GM12878 (cell line): ENCODE measurements at regions not wholly inside any gene's neighbourhood (a gene's known extent, or its start where the extent isn't known, plus 50 kb on each side); places are given as distances from the start of the nearest gene placed in this dataset.

ENCODE experiments used
- ATAC-seq: fragments of 200-7000 bp; cut with Tn5 transposase; 3 replicates; pipeline ENCODE4 v1.9.1; 2020; ENCODE audit warnings: mild to moderate bottlenecking, moderate library complexity
- BruUV-seq: library from RNA; stranded (reverse); fragments of 400-500 nt; replicated peaks from 2 replicates; lab custom pipeline; 2021; lab: Mats Ljungman, UMichigan
- CTCF ChIA-PET: fragments of 300-600 bp; sonication (Branson Sonifier 250); formaldehyde crosslinking; extraction: SDS; loops from one replicate; lab custom pipeline; 2021; ENCODE audit warnings: inconsistent platforms; lab: Yijun Ruan, JAX
- POLR2A ChIA-PET: fragments of 350-600 bp; formaldehyde crosslinking; extraction: SDS; loops from one replicate; lab custom pipeline; 2021; ENCODE audit warnings: inconsistent platforms; lab: Charles Lee
- RAD21 ChIA-PET: fragments of 300-600 bp; sonication (Branson Sonifier 250); formaldehyde crosslinking; loops from one replicate; lab custom pipeline; 2023; ENCODE audit warnings: antibody characterized with exemption; ENCODE audit not compliant: unreplicated experiment; lab: Charles Lee
- SMC1A ChIA-PET: fragments of 300-600 bp; sonication (Branson Sonifier 250); formaldehyde crosslinking; loops from one replicate; lab custom pipeline; 2023; ENCODE audit not compliant: unreplicated experiment, uncharacterized antibody; lab: Charles Lee
- DNase-seq: peaks from one replicate; pipeline ENCODE4 v3.0.0-alpha.2; 2011; ENCODE audit warnings: low read depth, low spot score
- FAIRE-seq: peaks from 3 replicates; lab custom pipeline; 2011; peaks lifted over from hg19 to GRCh38; lab: Jason Lieb, UNC
- H2AFZ ChIP-seq: 2 replicates; pipeline ENCODE4 v1.6.0; 2011; ENCODE audit warnings: low read depth, low read length, control low read depth; ENCODE audit not compliant: control insufficient read depth
- H3K27ac ChIP-seq: 2 replicates; pipeline ENCODE4 v1.5.1; 2011; ENCODE audit warnings: control low read depth; ENCODE audit not compliant: control insufficient read depth, insufficient read depth
- H3K27me3 ChIP-seq, 2 experiments: replicated peaks in 1 of 2; 2 replicates each; pipeline versions ENCODE4 v1.6.0 to v1.6.1; 2011; ENCODE audit warnings: low read length in 1 of 2; ENCODE audit not compliant: control insufficient read depth in 2 of 2, insufficient read depth in 2 of 2
- H3K36me3 ChIP-seq, 2 experiments: 2 replicates each; pipeline ENCODE4 v1.5.1; 2011; ENCODE audit warnings: low read length in 1 of 2; ENCODE audit not compliant: control insufficient read depth in 2 of 2, insufficient read depth in 2 of 2
- H3K4me1 ChIP-seq: 2 replicates; pipeline ENCODE4 v1.6.1; 2011; ENCODE audit warnings: mild to moderate bottlenecking, low read length, moderate library complexity, mixed read lengths; ENCODE audit not compliant: control insufficient read depth, insufficient read depth
- H3K4me2 ChIP-seq: 2 replicates; pipeline ENCODE4 v1.6.0; 2011; ENCODE audit warnings: control low read depth; ENCODE audit not compliant: control insufficient read depth, insufficient read depth
- H3K4me3 ChIP-seq: fragments of 200-600 bp; sonication (generic); 2 replicates; pipeline ENCODE4 v1.5.1; 2016
- H3K79me2 ChIP-seq: 2 replicates; pipeline ENCODE4 v1.6.0; 2011; ENCODE audit warnings: low read length; ENCODE audit not compliant: control insufficient read depth, insufficient read depth
- H3K9ac ChIP-seq: 2 replicates; pipeline ENCODE4 v1.8.0; 2011; ENCODE audit warnings: low read length, control low read depth, mixed read lengths; ENCODE audit not compliant: control insufficient read depth, insufficient read depth
- H3K9me3 ChIP-seq: replicated peaks from 3 replicates; pipeline ENCODE4 v1.5.1; 2011; ENCODE audit warnings: mild to moderate bottlenecking, low read length; ENCODE audit not compliant: control insufficient read depth, insufficient read depth
- H4K20me1 ChIP-seq: 2 replicates; pipeline ENCODE4 v1.6.0; 2011; ENCODE audit not compliant: control insufficient read depth, insufficient read depth
- CHD1 ChIP-seq: IDR thresholded peaks from 2 replicates; pipeline ENCODE4 v1.6.1; 2012; ENCODE audit warnings: low read depth, low read length, improper control_type of control experiment
- NFYB ChIP-seq: IDR thresholded peaks from 2 replicates; pipeline ENCODE4 v1.6.1; 2011; ENCODE audit warnings: low read depth, mild to moderate bottlenecking, low read length, improper control_type of control experiment, moderate library complexity; ENCODE audit not compliant: insufficient read depth
- PML ChIP-seq: IDR thresholded peaks from 2 replicates; pipeline ENCODE4 v1.6.1; 2012; ENCODE audit warnings: low read length, inconsistent platforms
- RUNX3 ChIP-seq: IDR thresholded peaks from 2 replicates; pipeline ENCODE4 v1.6.1; 2012; ENCODE audit warnings: low read length, inconsistent platforms
- SKIL ChIP-seq: fragments of 450-650 bp; IDR thresholded peaks from 2 replicates; pipeline ENCODE4 v1.6.1; 2017; ENCODE audit warnings: mild to moderate bottlenecking, low read depth, inconsistent platforms; ENCODE audit not compliant: poor library complexity, severe bottlenecking
- WGBS: methylation state at CpG from one replicate; pipeline ENCODE4 v1.1.6; 2016; ENCODE audit warnings: low lambda C conversion rate; ENCODE audit not compliant: insufficient replicate concordance, insufficient coverage; ENCODE audit errors: missing lambda C conversion rate; 5-methylcytosine and 5-hydroxymethylcytosine counted together
- in situ Hi-C: fragments of 300-500 bp; cut with MboI; formaldehyde crosslinking; loops from 9 replicates; pipeline ENCODE4 v1.14.3; 2018; ENCODE audit warnings: mixed read lengths
- intact Hi-C: fragments of 100-400 bp; cut with micrococcal nuclease; formaldehyde crosslinking; loops from one replicate; pipeline ENCODE4 v1.14.2; 2022; ENCODE audit not compliant: unreplicated experiment
- TF ChIP-seq, protein P1 (sequence below): IDR thresholded peaks from 2 replicates; pipeline ENCODE4 v1.6.1; 2011; ENCODE audit warnings: low read depth, low read length, improper control_type of control experiment, borderline replicate concordance
- TF ChIP-seq, protein P2 (sequence below): fragments of 450-650 bp; IDR thresholded peaks from 2 replicates; pipeline ENCODE4 v1.6.1; 2018; ENCODE audit warnings: mild to moderate bottlenecking, low read depth, moderate library complexity; ENCODE audit not compliant: partially characterized antibody

- intact Hi-C loops (no loop called here), in situ Hi-C loops (no loop called here)
- TF ChIP-seq NFYB: no peak
- TF ChIP-seq RUNX3: 0 out of 2 replicates have a peak, but pooled peaks have one; percentile 9
- Histone ChIP-seq H3K9me3 (no peaks in the 10 kb centered on the region), H3K4me3 (no peak overlapping the region), H3K4me2 (no peak overlapping the region), H4K20me1 (no peaks in the 10 kb centered on the region), H3K9ac (no peak overlapping the region), H3K27me3 (no peaks in the 10 kb centered on the region), H3K79me2 (no peaks in the 10 kb centered on the region), H3K4me1 (no peaks in the 10 kb centered on the region), H2AFZ (no peak overlapping the region), H3K36me3 (no peaks in the 10 kb centered on the region), H3K27ac (no peak overlapping the region)
- ChIA-PET RAD21 (no interaction called here), POLR2A (no interaction called here), SMC1A (no interaction called here), CTCF (no interaction called here)
- no peak for FAIRE-seq
- ATAC-seq: no peak
- 3% methylated on average over 2 of the region's 2 CpGs for WGBS
- no TSS peak for BruUV-seq
- no peak for DNase-seq
Measured at GRCh38 chr3:111352585-111352984, 189.4 kb upstream of the CD96 start.

- no peaks in the 10 kb centered on the region for H3K9me3 ChIP-seq
- H2AFZ ChIP-seq: no peak overlapping the region
- DNase-seq (no peak), FAIRE-seq (no peak), ATAC-seq (no peak)
- in situ Hi-C loops (no loop called here), intact Hi-C loops (no loop called here)
- ChIA-PET RAD21 (no interaction called here), POLR2A (no interaction called here), CTCF (no interaction called here), SMC1A (no interaction called here)
- H3K79me2 ChIP-seq: no peaks in the 10 kb centered on the region
- H3K27me3 ChIP-seq: no peaks in the 10 kb centered on the region
- no peak overlapping the region for H3K4me3 ChIP-seq
- no peaks in the 10 kb centered on the region for H3K4me1 ChIP-seq
- no TSS peak for BruUV-seq
- H3K36me3 ChIP-seq: no peaks in the 10 kb centered on the region
- no peak overlapping the region for H3K27ac ChIP-seq
- H3K4me2 ChIP-seq: no peak overlapping the region
- H3K9ac ChIP-seq: no peak overlapping the region
- WGBS: 0% methylated on average over 4 of the region's 4 CpGs
- H4K20me1 ChIP-seq: no peaks in the 10 kb centered on the region
- TF ChIP-seq PML: no peak
- TF ChIP-seq, protein P1, sequence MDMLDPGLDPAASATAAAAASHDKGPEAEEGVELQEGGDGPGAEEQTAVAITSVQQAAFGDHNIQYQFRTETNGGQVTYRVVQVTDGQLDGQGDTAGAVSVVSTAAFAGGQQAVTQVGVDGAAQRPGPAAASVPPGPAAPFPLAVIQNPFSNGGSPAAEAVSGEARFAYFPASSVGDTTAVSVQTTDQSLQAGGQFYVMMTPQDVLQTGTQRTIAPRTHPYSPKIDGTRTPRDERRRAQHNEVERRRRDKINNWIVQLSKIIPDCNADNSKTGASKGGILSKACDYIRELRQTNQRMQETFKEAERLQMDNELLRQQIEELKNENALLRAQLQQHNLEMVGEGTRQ: no peak
- no peak for TF ChIP-seq SKIL
- TF ChIP-seq, protein P2, sequence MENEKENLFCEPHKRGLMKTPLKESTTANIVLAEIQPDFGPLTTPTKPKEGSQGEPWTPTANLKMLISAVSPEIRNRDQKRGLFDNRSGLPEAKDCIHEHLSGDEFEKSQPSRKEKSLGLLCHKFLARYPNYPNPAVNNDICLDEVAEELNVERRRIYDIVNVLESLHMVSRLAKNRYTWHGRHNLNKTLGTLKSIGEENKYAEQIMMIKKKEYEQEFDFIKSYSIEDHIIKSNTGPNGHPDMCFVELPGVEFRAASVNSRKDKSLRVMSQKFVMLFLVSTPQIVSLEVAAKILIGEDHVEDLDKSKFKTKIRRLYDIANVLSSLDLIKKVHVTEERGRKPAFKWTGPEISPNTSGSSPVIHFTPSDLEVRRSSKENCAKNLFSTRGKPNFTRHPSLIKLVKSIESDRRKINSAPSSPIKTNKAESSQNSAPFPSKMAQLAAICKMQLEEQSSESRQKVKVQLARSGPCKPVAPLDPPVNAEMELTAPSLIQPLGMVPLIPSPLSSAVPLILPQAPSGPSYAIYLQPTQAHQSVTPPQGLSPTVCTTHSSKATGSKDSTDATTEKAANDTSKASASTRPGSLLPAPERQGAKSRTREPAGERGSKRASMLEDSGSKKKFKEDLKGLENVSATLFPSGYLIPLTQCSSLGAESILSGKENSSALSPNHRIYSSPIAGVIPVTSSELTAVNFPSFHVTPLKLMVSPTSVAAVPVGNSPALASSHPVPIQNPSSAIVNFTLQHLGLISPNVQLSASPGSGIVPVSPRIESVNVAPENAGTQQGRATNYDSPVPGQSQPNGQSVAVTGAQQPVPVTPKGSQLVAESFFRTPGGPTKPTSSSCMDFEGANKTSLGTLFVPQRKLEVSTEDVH: no peak
- no peak for TF ChIP-seq CHD1
Measured at GRCh38 chr3:111359261-111360030, 182.6 kb upstream of the CD96 start.
